SK-N-SH treated with all-trans-retinoic acid at 6 μM for 48 hours (cell line): ENCODE measurements at regions not wholly inside any gene's neighbourhood (a gene's known extent, or its start where the extent isn't known, plus 50 kb on each side); places are given as distances from the start of the nearest gene placed in this dataset.

ENCODE experiments used
- ATAC-seq: fragments of 200-7000 bp; cut with Tn5 transposase; 3 replicates; pipeline ENCODE4 v1.9.1; 2020; ENCODE audit warnings: mild to moderate bottlenecking, moderate library complexity
- ARNTL ChIP-seq: fragments of 450-650 bp; formaldehyde crosslinking; IDR thresholded peaks from 2 replicates; pipeline ENCODE4 v1.5.0; 2020; ENCODE audit warnings: low read depth, mild to moderate bottlenecking, moderate library complexity, borderline replicate concordance
- BACH2 ChIP-seq: fragments of 250-450 bp; sonication (Bioruptor Pico); IDR thresholded peaks from 2 replicates; pipeline ENCODE4 v1.9.0; 2021; ENCODE audit warnings: mild to moderate bottlenecking, borderline replicate concordance
- CSDC2 ChIP-seq: fragments of 250-450 bp; sonication (Bioruptor Pico); IDR thresholded peaks from 2 replicates; pipeline ENCODE4 v1.5.0; 2020; ENCODE audit warnings: mild to moderate bottlenecking, moderate library complexity
- ESRRG ChIP-seq: fragments of 250-450 bp; sonication (Bioruptor Pico); IDR thresholded peaks from 2 replicates; pipeline ENCODE4 v1.6.1; 2021; ENCODE audit warnings: mild to moderate bottlenecking
- GLIS3 ChIP-seq: fragments of 250-450 bp; sonication (Bioruptor Pico); IDR thresholded peaks from 2 replicates; pipeline ENCODE4 v1.5.0; 2020; ENCODE audit warnings: mild to moderate bottlenecking, moderate library complexity
- ISL1 ChIP-seq: fragments of 250-450 bp; sonication (Bioruptor Pico); IDR thresholded peaks from 2 replicates; pipeline ENCODE4 v2.1.2; 2022; ENCODE audit warnings: mild to moderate bottlenecking, moderate library complexity
- OSR1 ChIP-seq: fragments of 250-450 bp; sonication (Bioruptor Pico); IDR thresholded peaks from 2 replicates; pipeline ENCODE4 v1.8.0; 2022; ENCODE audit warnings: moderate library complexity, mild to moderate bottlenecking, inconsistent platforms
- PPARA ChIP-seq: fragments of 250-450 bp; sonication (Bioruptor Pico); IDR thresholded peaks from 2 replicates; pipeline ENCODE4 v1.5.0; 2020; ENCODE audit warnings: mild to moderate bottlenecking, borderline replicate concordance
- RARB ChIP-seq: fragments of 250-450 bp; sonication (Bioruptor Pico); IDR thresholded peaks from 2 replicates; pipeline ENCODE4 v1.8.0; 2021; ENCODE audit warnings: mild to moderate bottlenecking, moderate library complexity
- SNAI2 ChIP-seq: fragments of 250-450 bp; sonication (Bioruptor Pico); IDR thresholded peaks from 2 replicates; pipeline ENCODE4 v1.5.0; 2020; ENCODE audit warnings: mild to moderate bottlenecking, moderate library complexity
- TOX ChIP-seq: fragments of 250-450 bp; sonication (Bioruptor Pico); IDR thresholded peaks from 2 replicates; pipeline ENCODE4 v1.8.0; 2021; ENCODE audit warnings: mild to moderate bottlenecking, moderate library complexity, borderline replicate concordance
- ZC3H10 ChIP-seq: fragments of 250-450 bp; sonication (Bioruptor Pico); IDR thresholded peaks from 2 replicates; pipeline ENCODE4 v1.5.1; 2021; ENCODE audit warnings: mild to moderate bottlenecking, moderate library complexity
- ZFP3 ChIP-seq: fragments of 250-450 bp; sonication (Bioruptor Pico); IDR thresholded peaks from 2 replicates; pipeline ENCODE4 v1.5.0; 2020; ENCODE audit warnings: mild to moderate bottlenecking, moderate library complexity
- ZFP30 ChIP-seq: fragments of 450-650 bp; formaldehyde crosslinking; IDR thresholded peaks from 2 replicates; pipeline ENCODE4 v1.5.0; 2022; ENCODE audit warnings: mild to moderate bottlenecking, moderate library complexity
- ZNF565 ChIP-seq: fragments of 450-650 bp; formaldehyde crosslinking; conservative IDR thresholded peaks from 2 replicates; pipeline ENCODE4 v1.5.0; 2020; ENCODE audit warnings: low read depth, mild to moderate bottlenecking, moderate library complexity
- ZNF70 ChIP-seq: fragments of 450-650 bp; formaldehyde crosslinking; IDR thresholded peaks from 2 replicates; pipeline ENCODE4 v1.5.0; 2020; ENCODE audit warnings: mild to moderate bottlenecking, moderate library complexity
- TF ChIP-seq, protein P1 (sequence below): fragments of 250-450 bp; sonication (Bioruptor Pico); IDR thresholded peaks from 2 replicates; pipeline ENCODE4 v1.8.0; 2020; ENCODE audit warnings: mild to moderate bottlenecking, moderate library complexity, borderline replicate concordance
- TF ChIP-seq, protein P2 (sequence below): fragments of 250-450 bp; sonication (Bioruptor Pico); IDR thresholded peaks from 2 replicates; pipeline ENCODE4 v1.5.1; 2020; ENCODE audit warnings: low read depth, mild to moderate bottlenecking, moderate library complexity
- TF ChIP-seq, protein P3 (sequence below): fragments of 250-450 bp; sonication (Bioruptor Pico); IDR thresholded peaks from 2 replicates; pipeline ENCODE4 v1.5.0; 2020; ENCODE audit warnings: mild to moderate bottlenecking, moderate library complexity
- TF ChIP-seq, protein P4 (sequence below): fragments of 250-450 bp; sonication (Bioruptor Pico); IDR thresholded peaks from 2 replicates; pipeline ENCODE4 v1.8.0; 2021; ENCODE audit warnings: low read depth, mild to moderate bottlenecking, moderate library complexity, borderline replicate concordance

DNA sequence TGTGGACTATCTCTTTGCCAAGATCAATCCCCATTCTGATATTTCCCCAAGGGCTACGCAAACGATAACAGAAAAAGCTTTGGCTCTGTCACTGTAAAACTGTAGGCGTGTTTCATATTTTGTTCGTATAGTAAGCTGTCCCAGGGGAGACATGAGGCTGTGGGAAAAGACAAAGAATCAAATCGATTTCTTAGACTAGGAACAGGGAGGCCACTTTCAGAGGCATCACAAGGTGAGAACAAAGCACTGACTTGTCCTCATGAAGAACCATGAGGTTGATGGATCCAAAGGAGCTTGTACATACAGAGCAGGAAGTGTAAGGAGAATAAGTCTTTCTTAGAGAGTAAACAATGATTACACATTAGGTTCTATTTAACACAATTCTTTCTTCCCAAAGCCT, 255.7 kb downstream of the HNMT start:
- no peak for ATAC-seq
- no peak for TF ChIP-seq GLIS3 (CRISPR knock-in tag)
- no peak for TF ChIP-seq BACH2 (CRISPR knock-in tag)
- no peak for TF ChIP-seq ZFP3 (CRISPR knock-in tag)
- no peak for TF ChIP-seq TOX (CRISPR knock-in tag)
- TF ChIP-seq, protein P1, sequence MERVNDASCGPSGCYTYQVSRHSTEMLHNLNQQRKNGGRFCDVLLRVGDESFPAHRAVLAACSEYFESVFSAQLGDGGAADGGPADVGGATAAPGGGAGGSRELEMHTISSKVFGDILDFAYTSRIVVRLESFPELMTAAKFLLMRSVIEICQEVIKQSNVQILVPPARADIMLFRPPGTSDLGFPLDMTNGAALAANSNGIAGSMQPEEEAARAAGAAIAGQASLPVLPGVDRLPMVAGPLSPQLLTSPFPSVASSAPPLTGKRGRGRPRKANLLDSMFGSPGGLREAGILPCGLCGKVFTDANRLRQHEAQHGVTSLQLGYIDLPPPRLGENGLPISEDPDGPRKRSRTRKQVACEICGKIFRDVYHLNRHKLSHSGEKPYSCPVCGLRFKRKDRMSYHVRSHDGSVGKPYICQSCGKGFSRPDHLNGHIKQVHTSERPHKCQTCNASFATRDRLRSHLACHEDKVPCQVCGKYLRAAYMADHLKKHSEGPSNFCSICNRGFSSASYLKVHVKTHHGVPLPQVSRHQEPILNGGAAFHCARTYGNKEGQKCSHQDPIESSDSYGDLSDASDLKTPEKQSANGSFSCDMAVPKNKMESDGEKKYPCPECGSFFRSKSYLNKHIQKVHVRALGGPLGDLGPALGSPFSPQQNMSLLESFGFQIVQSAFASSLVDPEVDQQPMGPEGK (CRISPR knock-in tag): no peak
- no peak for TF ChIP-seq ISL1 (CRISPR knock-in tag)
- TF ChIP-seq, protein P2, sequence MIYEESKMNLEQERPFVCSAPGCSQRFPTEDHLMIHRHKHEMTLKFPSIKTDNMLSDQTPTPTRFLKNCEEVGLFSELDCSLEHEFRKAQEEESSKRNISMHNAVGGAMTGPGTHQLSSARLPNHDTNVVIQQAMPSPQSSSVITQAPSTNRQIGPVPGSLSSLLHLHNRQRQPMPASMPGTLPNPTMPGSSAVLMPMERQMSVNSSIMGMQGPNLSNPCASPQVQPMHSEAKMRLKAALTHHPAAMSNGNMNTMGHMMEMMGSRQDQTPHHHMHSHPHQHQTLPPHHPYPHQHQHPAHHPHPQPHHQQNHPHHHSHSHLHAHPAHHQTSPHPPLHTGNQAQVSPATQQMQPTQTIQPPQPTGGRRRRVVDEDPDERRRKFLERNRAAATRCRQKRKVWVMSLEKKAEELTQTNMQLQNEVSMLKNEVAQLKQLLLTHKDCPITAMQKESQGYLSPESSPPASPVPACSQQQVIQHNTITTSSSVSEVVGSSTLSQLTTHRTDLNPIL (CRISPR knock-in tag): no peak
- no peak for TF ChIP-seq PPARA (CRISPR knock-in tag)
- no peak for TF ChIP-seq CSDC2
- no peak for TF ChIP-seq ESRRG
- TF ChIP-seq RARB (CRISPR knock-in tag): no peak
- TF ChIP-seq, protein P3, sequence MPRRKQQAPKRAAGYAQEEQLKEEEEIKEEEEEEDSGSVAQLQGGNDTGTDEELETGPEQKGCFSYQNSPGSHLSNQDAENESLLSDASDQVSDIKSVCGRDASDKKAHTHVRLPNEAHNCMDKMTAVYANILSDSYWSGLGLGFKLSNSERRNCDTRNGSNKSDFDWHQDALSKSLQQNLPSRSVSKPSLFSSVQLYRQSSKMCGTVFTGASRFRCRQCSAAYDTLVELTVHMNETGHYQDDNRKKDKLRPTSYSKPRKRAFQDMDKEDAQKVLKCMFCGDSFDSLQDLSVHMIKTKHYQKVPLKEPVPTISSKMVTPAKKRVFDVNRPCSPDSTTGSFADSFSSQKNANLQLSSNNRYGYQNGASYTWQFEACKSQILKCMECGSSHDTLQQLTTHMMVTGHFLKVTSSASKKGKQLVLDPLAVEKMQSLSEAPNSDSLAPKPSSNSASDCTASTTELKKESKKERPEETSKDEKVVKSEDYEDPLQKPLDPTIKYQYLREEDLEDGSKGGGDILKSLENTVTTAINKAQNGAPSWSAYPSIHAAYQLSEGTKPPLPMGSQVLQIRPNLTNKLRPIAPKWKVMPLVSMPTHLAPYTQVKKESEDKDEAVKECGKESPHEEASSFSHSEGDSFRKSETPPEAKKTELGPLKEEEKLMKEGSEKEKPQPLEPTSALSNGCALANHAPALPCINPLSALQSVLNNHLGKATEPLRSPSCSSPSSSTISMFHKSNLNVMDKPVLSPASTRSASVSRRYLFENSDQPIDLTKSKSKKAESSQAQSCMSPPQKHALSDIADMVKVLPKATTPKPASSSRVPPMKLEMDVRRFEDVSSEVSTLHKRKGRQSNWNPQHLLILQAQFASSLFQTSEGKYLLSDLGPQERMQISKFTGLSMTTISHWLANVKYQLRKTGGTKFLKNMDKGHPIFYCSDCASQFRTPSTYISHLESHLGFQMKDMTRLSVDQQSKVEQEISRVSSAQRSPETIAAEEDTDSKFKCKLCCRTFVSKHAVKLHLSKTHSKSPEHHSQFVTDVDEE: no peak
- TF ChIP-seq, protein P4, sequence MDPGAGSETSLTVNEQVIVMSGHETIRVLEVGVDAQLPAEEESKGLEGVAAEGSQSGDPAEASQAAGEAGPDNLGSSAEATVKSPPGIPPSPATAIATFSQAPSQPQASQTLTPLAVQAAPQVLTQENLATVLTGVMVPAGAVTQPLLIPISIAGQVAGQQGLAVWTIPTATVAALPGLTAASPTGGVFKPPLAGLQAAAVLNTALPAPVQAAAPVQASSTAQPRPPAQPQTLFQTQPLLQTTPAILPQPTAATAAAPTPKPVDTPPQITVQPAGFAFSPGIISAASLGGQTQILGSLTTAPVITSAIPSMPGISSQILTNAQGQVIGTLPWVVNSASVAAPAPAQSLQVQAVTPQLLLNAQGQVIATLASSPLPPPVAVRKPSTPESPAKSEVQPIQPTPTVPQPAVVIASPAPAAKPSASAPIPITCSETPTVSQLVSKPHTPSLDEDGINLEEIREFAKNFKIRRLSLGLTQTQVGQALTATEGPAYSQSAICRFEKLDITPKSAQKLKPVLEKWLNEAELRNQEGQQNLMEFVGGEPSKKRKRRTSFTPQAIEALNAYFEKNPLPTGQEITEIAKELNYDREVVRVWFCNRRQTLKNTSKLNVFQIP (CRISPR knock-in tag): no peak

DNA sequence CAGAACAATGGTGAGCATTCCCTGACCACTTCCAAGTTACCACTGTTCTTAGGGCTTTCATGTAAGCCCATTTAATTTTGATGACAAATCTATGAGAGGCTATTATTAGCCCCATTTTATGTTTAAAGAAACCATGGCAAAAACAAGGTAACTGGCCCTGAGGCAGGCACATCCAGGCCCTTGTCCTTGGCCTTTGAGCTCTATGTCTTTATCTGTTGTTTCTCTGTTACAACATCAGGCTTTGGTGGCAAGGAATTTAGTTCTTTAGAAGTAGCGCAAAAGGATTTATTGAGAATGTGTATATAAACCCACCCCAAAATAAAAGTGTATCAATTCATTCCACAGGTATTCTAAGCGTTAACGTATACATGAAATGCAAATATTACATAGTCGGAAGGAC, 257.1 kb downstream of the HNMT start:
- no peak for ATAC-seq
- TF ChIP-seq OSR1 (CRISPR knock-in tag) (no peak), CSDC2 (no peak), PPARA (CRISPR knock-in tag) (no peak), ZC3H10 (CRISPR knock-in tag) (no peak), ISL1 (CRISPR knock-in tag) (no peak), ZNF70 (CRISPR knock-in tag) (no peak), ZNF565 (CRISPR knock-in tag) (no peak), SNAI2 (no peak), ARNTL (CRISPR knock-in tag) (no peak), RARB (CRISPR knock-in tag) (no peak), GLIS3 (CRISPR knock-in tag) (no peak), ESRRG (no peak), ZFP3 (CRISPR knock-in tag) (no peak), BACH2 (CRISPR knock-in tag) (no peak), ZFP30 (no peak)
- TF ChIP-seq, protein P1 (CRISPR knock-in tag): no peak
- TF ChIP-seq, protein P3: no peak
- TF ChIP-seq, protein P2 (CRISPR knock-in tag): no peak
- TF ChIP-seq, protein P4 (CRISPR knock-in tag): no peak
